IPS-20b (cell line): ENCODE measurements at regions not wholly inside any gene's neighbourhood (a gene's known extent, or its start where the extent isn't known, plus 50 kb on each side); places are given as distances from the start of the nearest gene placed in this dataset.
"Not testable (repeated sequence)": the region's sequence is repeated elsewhere in the genome, so short reads cannot be mapped to it uniquely, and the experiment has no call there.

ENCODE experiments used
- H3K27ac ChIP-seq: one replicate; pipeline ENCODE4 v1.5.1; 2013; ENCODE audit warnings: low read length
- H3K27me3 ChIP-seq: 2 replicates; pipeline ENCODE4 v1.6.1; 2013; ENCODE audit warnings: mild to moderate bottlenecking, low read length, inconsistent platforms; ENCODE audit not compliant: insufficient read depth
- H3K36me3 ChIP-seq: 2 replicates; pipeline ENCODE4 v1.6.1; 2013; ENCODE audit warnings: low read depth, mild to moderate bottlenecking, inconsistent platforms, low read length, moderate library complexity; ENCODE audit not compliant: insufficient read depth
- H3K4me1 ChIP-seq: 2 replicates; pipeline ENCODE4 v1.6.1; 2013; ENCODE audit warnings: mild to moderate bottlenecking, control low read depth, inconsistent platforms, low read length, moderate library complexity; ENCODE audit not compliant: insufficient read depth
- H3K4me3 ChIP-seq: 2 replicates; pipeline ENCODE4 v1.5.1; 2013; ENCODE audit warnings: mild to moderate bottlenecking, low read length, inconsistent platforms
- H3K9ac ChIP-seq: 2 replicates; pipeline ENCODE4 v1.6.1; 2013; ENCODE audit warnings: low read depth, mild to moderate bottlenecking, inconsistent platforms, low read length, moderate library complexity
- H3K9me3 ChIP-seq: 2 replicates; pipeline ENCODE4 v1.6.1; 2013; ENCODE audit warnings: mild to moderate bottlenecking, low read depth, low read length, inconsistent platforms; ENCODE audit not compliant: insufficient read depth

GRCh38 chr5:3324421-3325101, 271.1 kb upstream of the IRX1 start:
- Histone ChIP-seq H3K36me3 (no peaks in the 10 kb centered on the region), H3K27ac (no peak overlapping the region), H3K4me3 (no peak overlapping the region), H3K27me3 (no peaks in the 10 kb centered on the region), H3K9me3 (no peaks in the 10 kb centered on the region), H3K9ac (no peak overlapping the region), H3K4me1 (no peaks in the 10 kb centered on the region)

- not testable (repeated sequence) for H3K36me3 ChIP-seq, H3K9me3 ChIP-seq, H3K9ac ChIP-seq, H3K4me3 ChIP-seq, H3K27ac ChIP-seq, H3K4me1 ChIP-seq, H3K27me3 ChIP-seq
These were observed 271.7 kb upstream of the IRX1 start for GRCh38 chr5:3323966-3324365.

- Histone ChIP-seq H3K4me1 (no peaks in the 10 kb centered on the region), H3K36me3 (no peaks in the 10 kb centered on the region), H3K27me3 (no peaks in the 10 kb centered on the region), H3K27ac (no peak overlapping the region), H3K9me3 (no peaks in the 10 kb centered on the region), H3K4me3 (no peak overlapping the region), H3K9ac (no peak overlapping the region)
These were observed 272.5 kb upstream of the IRX1 start for GRCh38 chr5:3323144-3323543.

- Histone ChIP-seq H3K9me3 (no peaks in the 10 kb centered on the region), H3K27ac (no peak overlapping the region), H3K27me3 (no peaks in the 10 kb centered on the region), H3K9ac (no peak overlapping the region), H3K4me1 (no peaks in the 10 kb centered on the region), H3K36me3 (no peaks in the 10 kb centered on the region), H3K4me3 (no peak overlapping the region)
These were observed 273.0 kb upstream of the IRX1 start for GRCh38 chr5:3322642-3323041.

GRCh38 chr5:3321923-3322322, 273.7 kb upstream of the IRX1 start:
- H3K9ac ChIP-seq, result no peak overlapping the region
- H3K27ac ChIP-seq, result no peak overlapping the region
- no peaks in the 10 kb centered on the region for H3K9me3 ChIP-seq
- no peaks in the 10 kb centered on the region for H3K36me3 ChIP-seq
- H3K4me3 ChIP-seq, result no peak overlapping the region
- H3K4me1 ChIP-seq, result no peaks in the 10 kb centered on the region
- no peaks in the 10 kb centered on the region for H3K27me3 ChIP-seq

GRCh38 chr5:3321119-3321760, 274.4 kb upstream of the IRX1 start:
- Histone ChIP-seq H3K9me3 (no peaks in the 10 kb centered on the region), H3K4me1 (no peaks in the 10 kb centered on the region), H3K27ac (no peak overlapping the region), H3K9ac (no peak overlapping the region), H3K27me3 (no peaks in the 10 kb centered on the region), H3K4me3 (no peak overlapping the region), H3K36me3 (no peaks in the 10 kb centered on the region)

- no peaks in the 10 kb centered on the region for H3K36me3 ChIP-seq
- H3K4me1 ChIP-seq, result no peaks in the 10 kb centered on the region
- H3K27ac ChIP-seq, result no peak overlapping the region
- no peak overlapping the region for H3K4me3 ChIP-seq
- no peaks in the 10 kb centered on the region for H3K9me3 ChIP-seq
- H3K27me3 ChIP-seq, result no peaks in the 10 kb centered on the region
- no peak overlapping the region for H3K9ac ChIP-seq
These were observed 275.2 kb upstream of the IRX1 start for GRCh38 chr5:3320317-3320875.

GRCh38 chr5:3317051-3317795, 278.4 kb upstream of the IRX1 start:
- Histone ChIP-seq H3K27ac (no peak overlapping the region), H3K4me1 (no peaks in the 10 kb centered on the region), H3K9ac (no peak overlapping the region), H3K36me3 (no peaks in the 10 kb centered on the region), H3K27me3 (no peaks in the 10 kb centered on the region), H3K9me3 (peaks cover 2% of the 10 kb centered on the region; the same call in 1 of the 2 replicates), H3K4me3 (no peak overlapping the region)

GRCh38 chr5:3313569-3313968, 282.1 kb upstream of the IRX1 start:
- Histone ChIP-seq H3K9ac (no peak overlapping the region), H3K4me3 (no peak overlapping the region), H3K9me3 (peaks cover 4% of the 10 kb centered on the region; the same call in 1 of the 2 replicates), H3K27me3 (no peaks in the 10 kb centered on the region), H3K4me1 (no peaks in the 10 kb centered on the region), H3K27ac (no peak overlapping the region), H3K36me3 (no peaks in the 10 kb centered on the region)

- Histone ChIP-seq H3K36me3 (no peaks in the 10 kb centered on the region), H3K9ac (no peak overlapping the region), H3K27me3 (no peaks in the 10 kb centered on the region), H3K4me1 (no peaks in the 10 kb centered on the region), H3K27ac (no peak overlapping the region), H3K4me3 (no peak overlapping the region), H3K9me3 (peaks cover 4% of the 10 kb centered on the region; the same call in 1 of the 2 replicates)
These were observed 283.3 kb upstream of the IRX1 start for GRCh38 chr5:3312299-3312698.

GRCh38 chr5:3311433-3311832, 284.2 kb upstream of the IRX1 start:
- no peak overlapping the region for H3K4me3 ChIP-seq
- H3K9me3 ChIP-seq, result peaks cover 4% of the 10 kb centered on the region; the same call in 1 of the 2 replicates
- no peaks in the 10 kb centered on the region for H3K36me3 ChIP-seq
- H3K9ac ChIP-seq, result no peak overlapping the region
- H3K27me3 ChIP-seq, result no peaks in the 10 kb centered on the region
- H3K4me1 ChIP-seq, result no peaks in the 10 kb centered on the region
- H3K27ac ChIP-seq, result no peak overlapping the region
